HEK293T (cell line): ENCODE measurements at regions not wholly inside any gene's neighbourhood (a gene's known extent, or its start where the extent isn't known, plus 50 kb on each side); places are given as distances from the start of the nearest gene placed in this dataset.

Source experiments
- CTCF ChIA-PET: fragments of 350-600 bp; formaldehyde crosslinking; extraction: SDS; loops from one replicate; lab custom pipeline; 2021; ENCODE audit warnings: antibody characterized with exemption, inconsistent platforms; lab: Yijun Ruan, JAX
- POLR2A ChIA-PET: fragments of 350-600 bp; formaldehyde crosslinking; extraction: SDS; loops from one replicate; lab custom pipeline; 2020; ENCODE audit warnings: antibody characterized with exemption, inconsistent platforms; lab: Yijun Ruan, JAX
- DNase-seq: peaks from one replicate; pipeline ENCODE4 v3.0.0; 2012; ENCODE audit warnings: mixed read lengths; ENCODE audit errors: extremely low spot score
- ARNT ChIP-seq: fragments of 450-650 bp; IDR thresholded peaks from 2 replicates; pipeline ENCODE4 v1.6.1; 2017; ENCODE audit warnings: mild to moderate bottlenecking
- BHLHE40 ChIP-seq: fragments of 450-650 bp; IDR thresholded peaks from 2 replicates; pipeline ENCODE4 v1.6.1; 2016; ENCODE audit warnings: mild to moderate bottlenecking, moderate library complexity, borderline replicate concordance
- CTBP1 ChIP-seq: fragments of 450-650 bp; IDR thresholded peaks from 2 replicates; pipeline ENCODE4 v1.6.1; 2016; ENCODE audit warnings: borderline replicate concordance
- ELF4 ChIP-seq: fragments of 450-650 bp; IDR thresholded peaks from 2 replicates; pipeline ENCODE4 v1.6.1; 2017; ENCODE audit warnings: antibody characterized with exemption
- FOXA1 ChIP-seq: fragments of 450-650 bp; IDR thresholded peaks from 2 replicates; pipeline ENCODE4 v1.6.1; 2016; ENCODE audit warnings: mild to moderate bottlenecking
- FOXK2 ChIP-seq: fragments of 450-650 bp; IDR thresholded peaks from 2 replicates; pipeline ENCODE4 v1.6.1; 2016; ENCODE audit warnings: mild to moderate bottlenecking
- FOXM1 ChIP-seq: fragments of 450-650 bp; IDR thresholded peaks from 2 replicates; pipeline ENCODE4 v1.6.1; 2017; ENCODE audit warnings: mild to moderate bottlenecking, borderline replicate concordance
- HDGF ChIP-seq: fragments of 450-650 bp; IDR thresholded peaks from 2 replicates; pipeline ENCODE4 v1.6.1; 2017; ENCODE audit warnings: antibody characterized with exemption, borderline replicate concordance
- L3MBTL2 ChIP-seq: fragments of 450-650 bp; conservative IDR thresholded peaks from 2 replicates; pipeline ENCODE4 v1.6.1; 2016; ENCODE audit warnings: mild to moderate bottlenecking
- LEF1 ChIP-seq: fragments of 450-650 bp; IDR thresholded peaks from 2 replicates; pipeline ENCODE4 v1.6.1; 2017; ENCODE audit warnings: mild to moderate bottlenecking, borderline replicate concordance
- NFRKB ChIP-seq: fragments of 450-650 bp; IDR thresholded peaks from 2 replicates; pipeline ENCODE4 v1.6.1; 2016; ENCODE audit warnings: mild to moderate bottlenecking, moderate library complexity
- PKNOX1 ChIP-seq: fragments of 450-650 bp; IDR thresholded peaks from 2 replicates; pipeline ENCODE4 v1.6.1; 2016
- SP1 ChIP-seq: fragments of 450-650 bp; IDR thresholded peaks from 2 replicates; pipeline ENCODE4 v1.6.1; 2017
- SUZ12 ChIP-seq: fragments of 450-650 bp; IDR thresholded peaks from 2 replicates; pipeline ENCODE4 v1.6.1; 2016; ENCODE audit warnings: mild to moderate bottlenecking
- TARDBP ChIP-seq: fragments of 450-650 bp; IDR thresholded peaks from 2 replicates; pipeline ENCODE4 v1.6.1; 2016
- ZNF384 ChIP-seq: fragments of 450-650 bp; IDR thresholded peaks from 2 replicates; pipeline ENCODE4 v1.6.1; 2016

- DNase-seq = no peak
- TF ChIP-seq TARDBP (no peak), LEF1 (no peak), SP1 (no peak), ZNF384 (no peak)
- POLR2A ChIA-PET = no interaction called here
- CTCF ChIA-PET = no interaction called here
Measured at GRCh38 chr16:62969711-62970318, 933.6 kb upstream of the CDH8 start.

DNA sequence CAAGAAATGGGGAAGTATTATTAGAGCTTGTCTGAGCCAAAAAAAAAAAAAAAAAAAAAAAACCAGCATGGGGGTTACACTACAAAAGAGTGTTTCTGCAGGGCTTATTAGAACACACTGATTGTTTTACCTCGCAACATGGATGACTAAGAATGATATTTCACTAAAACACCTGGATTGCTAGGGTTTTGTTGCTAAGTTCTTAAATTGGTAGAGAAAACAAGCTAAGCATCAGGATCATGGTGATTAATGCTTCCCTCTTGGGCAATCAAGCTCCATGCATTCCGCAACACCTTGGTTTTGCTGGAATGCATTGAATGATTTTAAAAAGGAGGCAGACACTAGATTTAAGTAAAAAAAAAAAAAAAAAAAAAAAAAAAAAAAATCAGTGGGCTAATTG lies 931.4 kb upstream of the CDH8 start:
- POLR2A ChIA-PET = no interaction called here
- no peak for TF ChIP-seq NFRKB
- TF ChIP-seq FOXM1 = no peak
- TF ChIP-seq HDGF = no peak
- TF ChIP-seq SP1 = no peak
- no peak for TF ChIP-seq LEF1
- no peak for TF ChIP-seq ARNT
- no peak for TF ChIP-seq SUZ12
- TF ChIP-seq PKNOX1 = no peak
- TF ChIP-seq ELF4 = no peak
- no peak for TF ChIP-seq BHLHE40
- no peak for TF ChIP-seq FOXA1
- TF ChIP-seq CTBP1 = no peak
- no peak for TF ChIP-seq FOXK2
- TF ChIP-seq TARDBP = no peak
- no peak for TF ChIP-seq ZNF384
- TF ChIP-seq L3MBTL2 = no peak
- no peak for DNase-seq
- CTCF ChIA-PET = no interaction called here

- DNase-seq = no peak
- CTCF ChIA-PET = no interaction called here
Measured at GRCh38 chr16:62967163-62967562, 930.9 kb upstream of the CDH8 start.

DNA sequence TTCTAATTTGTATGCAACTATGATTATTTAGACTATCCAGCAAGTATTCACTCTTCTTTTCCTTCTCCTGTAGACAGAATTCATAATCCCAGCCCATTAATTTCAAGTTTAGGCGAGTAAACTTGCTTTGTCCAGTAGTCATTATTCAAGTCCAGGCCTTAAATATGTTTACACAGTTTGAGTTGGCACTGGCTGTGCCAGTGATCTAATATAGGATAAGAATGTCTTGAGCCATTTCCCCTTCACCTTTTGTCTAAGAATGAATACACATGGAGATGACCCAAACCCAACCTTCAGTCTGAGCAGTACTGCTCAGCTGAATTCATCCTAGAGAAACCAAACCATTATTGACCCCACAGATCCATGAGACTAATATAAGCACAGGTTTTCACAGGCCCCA lies 930.4 kb upstream of the CDH8 start:
- DNase-seq = no peak
- ChIA-PET POLR2A (no interaction called here), CTCF (no interaction called here)
- TF ChIP-seq NFRKB (no peak), ELF4 (no peak), ARNT (no peak), FOXK2 (no peak), ZNF384 (no peak)

More at GRCh38 chr16:62967163-62967562, 930.9 kb upstream of the CDH8 start:
- TF ChIP-seq FOXM1 = no peak
- no peak for TF ChIP-seq SP1
- TF ChIP-seq ZNF384 = no peak
- TF ChIP-seq SUZ12 = no peak
- no peak for TF ChIP-seq ELF4
- TF ChIP-seq ARNT = no peak
- TF ChIP-seq TARDBP = no peak
- TF ChIP-seq CTBP1 = no peak
- TF ChIP-seq BHLHE40 = no peak
- no peak for TF ChIP-seq PKNOX1
- POLR2A ChIA-PET = no interaction called here

DNA sequence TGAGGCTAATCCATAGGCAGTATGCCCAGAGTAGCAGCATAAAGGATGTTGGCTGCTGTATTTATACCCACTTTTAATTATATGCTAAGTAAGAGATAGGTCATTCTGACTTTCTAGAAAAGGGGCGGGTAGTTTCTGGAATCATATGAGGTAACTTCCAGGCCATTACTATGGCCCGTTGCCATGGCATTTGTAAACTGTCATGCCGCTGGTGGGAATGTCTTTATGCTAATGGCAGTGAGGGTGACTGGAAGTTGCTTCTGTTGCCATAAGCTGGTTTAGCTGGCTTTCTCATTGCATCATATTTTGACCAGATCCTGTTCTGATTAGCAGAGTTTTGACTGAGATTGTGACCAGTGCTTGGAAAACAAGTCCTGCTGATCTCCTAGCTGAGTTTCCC lies 929.6 kb upstream of the CDH8 start:
- DNase-seq = no peak
- no peak for TF ChIP-seq L3MBTL2
- ChIA-PET POLR2A (no interaction called here), CTCF (no interaction called here)

GRCh38 chr16:62963846-62964245 lies 927.6 kb upstream of the CDH8 start:
- TF ChIP-seq PKNOX1 (no peak), LEF1 (no peak), FOXM1 (no peak)
- no peak for DNase-seq
- POLR2A ChIA-PET = no interaction called here
- CTCF ChIA-PET = no interaction called here

DNA sequence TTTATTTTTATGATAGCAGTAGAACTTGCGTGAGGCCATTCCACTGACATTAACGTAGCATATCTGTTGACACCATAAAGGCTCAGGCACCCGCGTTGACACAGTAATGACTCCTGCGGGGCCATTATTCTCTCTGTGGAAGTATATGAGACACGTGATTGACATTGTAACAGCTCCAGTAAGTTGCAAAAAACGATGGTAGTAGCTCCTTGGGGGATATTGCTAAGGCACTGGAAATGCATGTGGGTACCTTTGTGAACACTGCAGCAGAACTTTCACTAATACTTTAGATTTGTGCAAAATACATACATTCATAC lies 918.8 kb upstream of the CDH8 start:
- ChIA-PET POLR2A (no interaction called here), CTCF (no interaction called here)
- TF ChIP-seq FOXA1 (no peak), PKNOX1 (peak; percentile 48)
- DNase-seq = no peak
